A549 (cell line): ENCODE measurements at regions not wholly inside any gene's neighbourhood (a gene's known extent, or its start where the extent isn't known, plus 50 kb on each side); places are given as distances from the start of the nearest gene placed in this dataset.

Experiments used
- BHLHE40 ChIP-seq: IDR thresholded peaks from 2 replicates; pipeline ENCODE4 v1.6.1; 2012; ENCODE audit warnings: low read depth, low read length, inconsistent platforms
- CHD2 ChIP-seq: fragments of 150-350 bp; IDR thresholded peaks from 2 replicates; pipeline ENCODE4 v1.6.1; 2014; ENCODE audit warnings: low read length; ENCODE audit not compliant: partially characterized antibody
- EHMT2 ChIP-seq: fragments of 200-600 bp; sonication (generic); IDR thresholded peaks from 2 replicates; pipeline ENCODE4 v1.6.1; 2016; ENCODE audit warnings: antibody characterized with exemption, low read depth, mild to moderate bottlenecking, moderate library complexity
- GATA3 ChIP-seq: IDR thresholded peaks from 2 replicates; pipeline ENCODE4 v1.6.1; 2012; ENCODE audit warnings: borderline replicate concordance
- MAZ ChIP-seq: fragments of 150-350 bp; IDR thresholded peaks from 2 replicates; pipeline ENCODE4 v1.6.1; 2014; ENCODE audit warnings: antibody characterized with exemption, low read depth, low read length, borderline replicate concordance
- MYC ChIP-seq: IDR thresholded peaks from 2 replicates; pipeline ENCODE4 v1.6.1; 2012; ENCODE audit warnings: mild to moderate bottlenecking, inconsistent platforms, low read length, improper control_type of control experiment, borderline replicate concordance
- NFE2L2 ChIP-seq: fragments of 150-350 bp; conservative IDR thresholded peaks from 2 replicates; pipeline ENCODE4 v1.6.1; 2014; ENCODE audit warnings: low read length
- NR3C1 ChIP-seq: fragments of >200 bp; sonication (Bioruptor Twin); formaldehyde crosslinking; IDR thresholded peaks from 3 replicates; pipeline ENCODE4 v1.6.1; 2017
- POLR2A ChIP-seq: IDR thresholded peaks from 2 replicates; pipeline ENCODE4 v1.6.1; 2012; ENCODE audit warnings: mild to moderate bottlenecking, low read length
- POLR2AphosphoS2 ChIP-seq: conservative IDR thresholded peaks from 2 replicates; pipeline ENCODE4 v1.6.1; 2012; ENCODE audit warnings: low read length, improper control_type of control experiment, inconsistent platforms
- RAD21 ChIP-seq, 2 experiments: fragments of >200 bp in 1 of 2; sonication (Bioruptor Twin) in 1 of 2; formaldehyde crosslinking in 1 of 2; IDR thresholded peaks in 1 of 2; conservative IDR thresholded peaks in 1 of 2; 2 replicates in 1 of 2; 3 replicates in 1 of 2; pipeline ENCODE4 v1.6.1; 2012 to 2018; ENCODE audit warnings: inconsistent platforms in 1 of 2
- ZC3H11A ChIP-seq: fragments of 450-650 bp; IDR thresholded peaks from 2 replicates; pipeline ENCODE4 v1.6.1; 2014; ENCODE audit warnings: antibody characterized with exemption, mild to moderate bottlenecking
- TF ChIP-seq, protein P1 (sequence below): fragments of >200 bp; sonication (Bioruptor Twin); formaldehyde crosslinking; IDR thresholded peaks from 3 replicates; pipeline ENCODE4 v1.5.1; 2016
- TF ChIP-seq, protein P2 (sequence below): fragments of 200-600 bp; sonication (generic); IDR thresholded peaks from 2 replicates; pipeline ENCODE4 v1.6.1; 2016; ENCODE audit warnings: antibody characterized with exemption, mild to moderate bottlenecking, moderate library complexity

DNA sequence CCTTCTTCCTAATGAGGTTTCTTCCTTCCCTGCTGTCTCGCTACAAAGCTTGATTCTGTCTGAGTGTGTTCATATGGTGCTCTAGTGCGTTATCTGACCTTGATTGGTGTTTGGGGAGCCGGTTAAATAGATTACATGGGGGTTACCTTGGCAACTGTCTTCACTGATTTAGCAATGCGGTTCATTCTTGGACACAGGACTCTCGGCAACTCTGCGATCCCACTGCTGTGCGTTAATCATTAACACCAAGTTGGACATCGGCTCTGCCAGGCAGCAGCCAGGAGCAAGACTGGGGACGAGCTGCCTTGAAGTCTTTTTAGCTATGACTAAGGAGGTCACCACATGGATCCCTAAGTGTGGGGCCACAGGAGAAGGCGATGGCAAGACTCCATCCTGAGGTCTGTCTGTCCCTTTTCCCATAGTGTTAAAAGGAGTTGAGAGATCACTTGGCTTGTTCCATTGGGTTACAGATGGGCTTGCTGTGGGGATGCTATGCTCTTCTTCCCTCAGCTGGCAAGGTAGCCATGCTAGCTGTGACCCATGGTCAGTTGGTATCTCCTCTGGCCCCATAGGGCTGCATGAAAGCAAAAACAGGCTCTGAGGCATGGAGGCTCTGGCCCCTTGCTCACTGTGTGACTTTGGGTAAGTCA is 93.4 kb upstream of the MAMLD1 start:
- TF ChIP-seq ZC3H11A = no peak
- no peak for TF ChIP-seq POLR2AphosphoS2
- no peak for TF ChIP-seq MAZ
- TF ChIP-seq BHLHE40 = no peak
- TF ChIP-seq, protein P1, sequence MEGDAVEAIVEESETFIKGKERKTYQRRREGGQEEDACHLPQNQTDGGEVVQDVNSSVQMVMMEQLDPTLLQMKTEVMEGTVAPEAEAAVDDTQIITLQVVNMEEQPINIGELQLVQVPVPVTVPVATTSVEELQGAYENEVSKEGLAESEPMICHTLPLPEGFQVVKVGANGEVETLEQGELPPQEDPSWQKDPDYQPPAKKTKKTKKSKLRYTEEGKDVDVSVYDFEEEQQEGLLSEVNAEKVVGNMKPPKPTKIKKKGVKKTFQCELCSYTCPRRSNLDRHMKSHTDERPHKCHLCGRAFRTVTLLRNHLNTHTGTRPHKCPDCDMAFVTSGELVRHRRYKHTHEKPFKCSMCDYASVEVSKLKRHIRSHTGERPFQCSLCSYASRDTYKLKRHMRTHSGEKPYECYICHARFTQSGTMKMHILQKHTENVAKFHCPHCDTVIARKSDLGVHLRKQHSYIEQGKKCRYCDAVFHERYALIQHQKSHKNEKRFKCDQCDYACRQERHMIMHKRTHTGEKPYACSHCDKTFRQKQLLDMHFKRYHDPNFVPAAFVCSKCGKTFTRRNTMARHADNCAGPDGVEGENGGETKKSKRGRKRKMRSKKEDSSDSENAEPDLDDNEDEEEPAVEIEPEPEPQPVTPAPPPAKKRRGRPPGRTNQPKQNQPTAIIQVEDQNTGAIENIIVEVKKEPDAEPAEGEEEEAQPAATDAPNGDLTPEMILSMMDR = no peak
- TF ChIP-seq, protein P2, sequence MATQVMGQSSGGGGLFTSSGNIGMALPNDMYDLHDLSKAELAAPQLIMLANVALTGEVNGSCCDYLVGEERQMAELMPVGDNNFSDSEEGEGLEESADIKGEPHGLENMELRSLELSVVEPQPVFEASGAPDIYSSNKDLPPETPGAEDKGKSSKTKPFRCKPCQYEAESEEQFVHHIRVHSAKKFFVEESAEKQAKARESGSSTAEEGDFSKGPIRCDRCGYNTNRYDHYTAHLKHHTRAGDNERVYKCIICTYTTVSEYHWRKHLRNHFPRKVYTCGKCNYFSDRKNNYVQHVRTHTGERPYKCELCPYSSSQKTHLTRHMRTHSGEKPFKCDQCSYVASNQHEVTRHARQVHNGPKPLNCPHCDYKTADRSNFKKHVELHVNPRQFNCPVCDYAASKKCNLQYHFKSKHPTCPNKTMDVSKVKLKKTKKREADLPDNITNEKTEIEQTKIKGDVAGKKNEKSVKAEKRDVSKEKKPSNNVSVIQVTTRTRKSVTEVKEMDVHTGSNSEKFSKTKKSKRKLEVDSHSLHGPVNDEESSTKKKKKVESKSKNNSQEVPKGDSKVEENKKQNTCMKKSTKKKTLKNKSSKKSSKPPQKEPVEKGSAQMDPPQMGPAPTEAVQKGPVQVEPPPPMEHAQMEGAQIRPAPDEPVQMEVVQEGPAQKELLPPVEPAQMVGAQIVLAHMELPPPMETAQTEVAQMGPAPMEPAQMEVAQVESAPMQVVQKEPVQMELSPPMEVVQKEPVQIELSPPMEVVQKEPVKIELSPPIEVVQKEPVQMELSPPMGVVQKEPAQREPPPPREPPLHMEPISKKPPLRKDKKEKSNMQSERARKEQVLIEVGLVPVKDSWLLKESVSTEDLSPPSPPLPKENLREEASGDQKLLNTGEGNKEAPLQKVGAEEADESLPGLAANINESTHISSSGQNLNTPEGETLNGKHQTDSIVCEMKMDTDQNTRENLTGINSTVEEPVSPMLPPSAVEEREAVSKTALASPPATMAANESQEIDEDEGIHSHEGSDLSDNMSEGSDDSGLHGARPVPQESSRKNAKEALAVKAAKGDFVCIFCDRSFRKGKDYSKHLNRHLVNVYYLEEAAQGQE = no peak
- no peak for TF ChIP-seq POLR2A
- no peak for TF ChIP-seq MYC
- no peak for TF ChIP-seq EHMT2
- no peak for TF ChIP-seq NR3C1
- no peak for TF ChIP-seq GATA3
- TF ChIP-seq NFE2L2 = no peak
- 0 out of 5 replicates have a peak, but pooled peaks of 1 of the 2 experiments have one; percentile 15 for TF ChIP-seq RAD21 (conservative IDR thresholded peaks at IDR 0.05 in 1 of 2, IDR thresholded peaks at IDR 0.05 in 1 of 2)
- no peak for TF ChIP-seq CHD2
